ENCODE measurements at regions not wholly inside any gene's neighbourhood (a gene's known extent, or its start where the extent isn't known, plus 50 kb on each side); places are given as distances from the start of the nearest gene placed in this dataset.
"Not testable (repeated sequence)": the region's sequence is repeated elsewhere in the genome, so short reads cannot be mapped to it uniquely, and the experiment has no call there.

- no peak overlapping the region for H3K4me3 ChIP-seq (ENCODE audit: insufficient read depth, low read depth, low read length)
- no peak overlapping the region for H3K27ac ChIP-seq (ENCODE audit: insufficient read depth, low read depth, low read length, poor library complexity, severe bottlenecking)
- no peaks in the 10 kb centered on the region for H3K9me3 ChIP-seq (ENCODE audit: control insufficient read depth, low read length)
- H3K4me1 ChIP-seq (ENCODE audit: control insufficient read depth, insufficient read depth, low read length) = peaks cover 14% of the 10 kb centered on the region
- no peaks in the 10 kb centered on the region for H3K27me3 ChIP-seq (ENCODE audit: control insufficient read depth, insufficient read depth, low read length, poor library complexity, severe bottlenecking)
- no peaks in the 10 kb centered on the region for H3K36me3 ChIP-seq (ENCODE audit: control insufficient read depth, insufficient read depth, low read length)
- WGBS, 2 experiments = 41 to 44% methylated on average over 3 to 4 of the region's 4 CpGs
Observed at GRCh38 chr21:34219334-34220060, 144.3 kb upstream of the KCNE2 start.

- Histone ChIP-seq H3K4me3 (ENCODE audit: insufficient read depth, low read depth, low read length) (no peak overlapping the region), H3K36me3 (ENCODE audit: control insufficient read depth, insufficient read depth, low read length) (no peaks in the 10 kb centered on the region), H3K4me1 (ENCODE audit: control insufficient read depth, insufficient read depth, low read length) (peaks cover 14% of the 10 kb centered on the region), H3K27me3 (ENCODE audit: control insufficient read depth, insufficient read depth, low read length, poor library complexity, severe bottlenecking) (no peaks in the 10 kb centered on the region), H3K27ac (ENCODE audit: insufficient read depth, low read depth, low read length, poor library complexity, severe bottlenecking) (no peak overlapping the region), H3K9me3 (ENCODE audit: control insufficient read depth, low read length) (no peaks in the 10 kb centered on the region)
- 100% methylated on average over 1 of the region's 1 CpG; no CpG with 5 or more reads in 1 of the 2 experiments for WGBS, 2 experiments
Observed at GRCh38 chr21:34220556-34221195, 143.1 kb upstream of the KCNE2 start.

GRCh38 chr21:34221331-34222030 is 142.3 kb upstream of the KCNE2 start:
- WGBS, 2 experiments = 95 to 96% methylated on average over 11 of the region's 11 CpGs

GRCh38 chr21:34222031-34222335 is 141.8 kb upstream of the KCNE2 start:
- Histone ChIP-seq H3K36me3 (ENCODE audit: control insufficient read depth, insufficient read depth, low read length) (no peaks in the 10 kb centered on the region), H3K9me3 (ENCODE audit: control insufficient read depth, low read length) (no peaks in the 10 kb centered on the region), H3K4me3 (ENCODE audit: insufficient read depth, low read depth, low read length) (no peak overlapping the region), H3K27me3 (ENCODE audit: control insufficient read depth, insufficient read depth, low read length, poor library complexity, severe bottlenecking) (no peaks in the 10 kb centered on the region), H3K4me1 (ENCODE audit: control insufficient read depth, insufficient read depth, low read length) (peaks cover 10% of the 10 kb centered on the region), H3K27ac (ENCODE audit: insufficient read depth, low read depth, low read length, poor library complexity, severe bottlenecking) (no peak overlapping the region)
- WGBS, 2 experiments = 95% methylated on average over 14 of the region's 14 CpGs

More at GRCh38 chr21:34221331-34222030, 142.3 kb upstream of the KCNE2 start:
- H3K4me3 ChIP-seq (ENCODE audit: insufficient read depth, low read depth, low read length) = no peak overlapping the region
- no peaks in the 10 kb centered on the region for H3K36me3 ChIP-seq (ENCODE audit: control insufficient read depth, insufficient read depth, low read length)
- H3K4me1 ChIP-seq (ENCODE audit: control insufficient read depth, insufficient read depth, low read length) = peaks cover 13% of the 10 kb centered on the region
- no peaks in the 10 kb centered on the region for H3K27me3 ChIP-seq (ENCODE audit: control insufficient read depth, insufficient read depth, low read length, poor library complexity, severe bottlenecking)
- no peak overlapping the region for H3K27ac ChIP-seq (ENCODE audit: insufficient read depth, low read depth, low read length, poor library complexity, severe bottlenecking)
- H3K9me3 ChIP-seq (ENCODE audit: control insufficient read depth, low read length) = no peaks in the 10 kb centered on the region

- Histone ChIP-seq H3K4me1 (ENCODE audit: control insufficient read depth, insufficient read depth, low read length) (peaks cover 10% of the 10 kb centered on the region), H3K4me3 (ENCODE audit: insufficient read depth, low read depth, low read length) (no peak overlapping the region), H3K9me3 (ENCODE audit: control insufficient read depth, low read length) (no peaks in the 10 kb centered on the region), H3K36me3 (ENCODE audit: control insufficient read depth, insufficient read depth, low read length) (no peaks in the 10 kb centered on the region), H3K27ac (ENCODE audit: insufficient read depth, low read depth, low read length, poor library complexity, severe bottlenecking) (no peak overlapping the region), H3K27me3 (ENCODE audit: control insufficient read depth, insufficient read depth, low read length, poor library complexity, severe bottlenecking) (no peaks in the 10 kb centered on the region)
- 96 to 100% methylated on average over 2 of the region's 2 CpGs for WGBS, 2 experiments
Observed at GRCh38 chr21:34223376-34223775, 140.4 kb upstream of the KCNE2 start.

GRCh38 chr21:34227386-34227852 is 136.4 kb upstream of the KCNE2 start:
- 93 to 94% methylated on average over 7 of the region's 7 CpGs for WGBS, 2 experiments
- H3K36me3 ChIP-seq (ENCODE audit: control insufficient read depth, insufficient read depth, low read length) = no peaks in the 10 kb centered on the region
- no peaks in the 10 kb centered on the region for H3K27me3 ChIP-seq (ENCODE audit: control insufficient read depth, insufficient read depth, low read length, poor library complexity, severe bottlenecking)
- H3K4me3 ChIP-seq (ENCODE audit: insufficient read depth, low read depth, low read length) = no peak overlapping the region
- no peak overlapping the region for H3K27ac ChIP-seq (ENCODE audit: insufficient read depth, low read depth, low read length, poor library complexity, severe bottlenecking)
- H3K9me3 ChIP-seq (ENCODE audit: control insufficient read depth, low read length) = no peaks in the 10 kb centered on the region
- H3K4me1 ChIP-seq (ENCODE audit: control insufficient read depth, insufficient read depth, low read length) = no peaks in the 10 kb centered on the region

GRCh38 chr21:34228792-34229191 is 135.0 kb upstream of the KCNE2 start:
- H3K27ac ChIP-seq (ENCODE audit: insufficient read depth, low read depth, low read length, poor library complexity, severe bottlenecking) = no peak overlapping the region
- no peaks in the 10 kb centered on the region for H3K9me3 ChIP-seq (ENCODE audit: control insufficient read depth, low read length)
- H3K27me3 ChIP-seq (ENCODE audit: control insufficient read depth, insufficient read depth, low read length, poor library complexity, severe bottlenecking) = no peaks in the 10 kb centered on the region
- WGBS, 2 experiments = 83 to 87% methylated on average over 4 of the region's 4 CpGs
- no peaks in the 10 kb centered on the region for H3K4me1 ChIP-seq (ENCODE audit: control insufficient read depth, insufficient read depth, low read length)
- no peaks in the 10 kb centered on the region for H3K36me3 ChIP-seq (ENCODE audit: control insufficient read depth, insufficient read depth, low read length)
- no peak overlapping the region for H3K4me3 ChIP-seq (ENCODE audit: insufficient read depth, low read depth, low read length)

- WGBS, 2 experiments = 73 to 75% methylated on average over 4 of the region's 4 CpGs
- Histone ChIP-seq H3K27me3 (ENCODE audit: control insufficient read depth, insufficient read depth, low read length, poor library complexity, severe bottlenecking) (no peaks in the 10 kb centered on the region), H3K4me1 (ENCODE audit: control insufficient read depth, insufficient read depth, low read length) (no peaks in the 10 kb centered on the region), H3K27ac (ENCODE audit: insufficient read depth, low read depth, low read length, poor library complexity, severe bottlenecking) (no peak overlapping the region), H3K4me3 (ENCODE audit: insufficient read depth, low read depth, low read length) (no peak overlapping the region), H3K36me3 (ENCODE audit: control insufficient read depth, insufficient read depth, low read length) (no peaks in the 10 kb centered on the region), H3K9me3 (ENCODE audit: control insufficient read depth, low read length) (no peaks in the 10 kb centered on the region)
Observed at GRCh38 chr21:34229353-34229752, 134.5 kb upstream of the KCNE2 start.

GRCh38 chr21:34233741-34234140 is 130.1 kb upstream of the KCNE2 start:
- WGBS, 2 experiments = 89 to 92% methylated on average over 5 to 6 of the region's 6 CpGs
- not testable (repeated sequence) for H3K27ac ChIP-seq (ENCODE audit: insufficient read depth, low read depth, low read length, poor library complexity, severe bottlenecking); H3K4me1 ChIP-seq (ENCODE audit: control insufficient read depth, insufficient read depth, low read length)

GRCh38 chr21:34235514-34235913 is 128.3 kb upstream of the KCNE2 start:
- Histone ChIP-seq H3K36me3 (ENCODE audit: control insufficient read depth, insufficient read depth, low read length) (no peaks in the 10 kb centered on the region), H3K4me3 (ENCODE audit: insufficient read depth, low read depth, low read length) (no peak overlapping the region), H3K9me3 (ENCODE audit: control insufficient read depth, low read length) (no peaks in the 10 kb centered on the region), H3K27me3 (ENCODE audit: control insufficient read depth, insufficient read depth, low read length, poor library complexity, severe bottlenecking) (no peaks in the 10 kb centered on the region), H3K27ac (ENCODE audit: insufficient read depth, low read depth, low read length, poor library complexity, severe bottlenecking) (no peak overlapping the region), H3K4me1 (ENCODE audit: control insufficient read depth, insufficient read depth, low read length) (no peaks in the 10 kb centered on the region)
- WGBS, 2 experiments = 32 to 47% methylated on average over 1 of the region's 1 CpG

More at GRCh38 chr21:34233741-34234140, 130.1 kb upstream of the KCNE2 start:
- not testable (repeated sequence) for H3K4me3 ChIP-seq (ENCODE audit: insufficient read depth, low read depth, low read length); H3K36me3 ChIP-seq (ENCODE audit: control insufficient read depth, insufficient read depth, low read length); H3K27me3 ChIP-seq (ENCODE audit: control insufficient read depth, insufficient read depth, low read length, poor library complexity, severe bottlenecking); H3K9me3 ChIP-seq (ENCODE audit: control insufficient read depth, low read length)
